PFSK-1 (cell line): ENCODE measurements at regions not wholly inside any gene's neighbourhood (a gene's known extent, or its start where the extent isn't known, plus 50 kb on each side); places are given as distances from the start of the nearest gene placed in this dataset.

Experiments used
- FOXP2 ChIP-seq: optimal IDR thresholded peaks from 2 replicates; pipeline ENCODE3; 2011; ENCODE audit warnings: borderline replicate concordance, control low read depth, inconsistent platforms; ENCODE audit not compliant: insufficient read depth; ENCODE audit errors: extremely low read length, extremely low read depth
- POLR2AphosphoS5 ChIP-seq: IDR thresholded peaks from 2 replicates; pipeline ENCODE4 v1.6.1; 2012; ENCODE audit warnings: low read depth, mild to moderate bottlenecking, control low read depth, low read length, moderate library complexity
- REST ChIP-seq, 2 experiments: IDR thresholded peaks; 2 replicates each; pipeline versions ENCODE4 v1.6.1 to v1.8.0; 2011 to 2012; ENCODE audit warnings: low read depth in 2 of 2, low read length in 2 of 2, control low read depth in 1 of 2, inconsistent platforms in 1 of 2, mild to moderate bottlenecking in 1 of 2, moderate library complexity in 1 of 2; ENCODE audit not compliant: insufficient read depth in 1 of 2
- SIN3A ChIP-seq: IDR thresholded peaks from 2 replicates; pipeline ENCODE4 v1.6.1; 2012; ENCODE audit warnings: mild to moderate bottlenecking, low read length, moderate library complexity, borderline replicate concordance; ENCODE audit not compliant: insufficient read depth
- TAF1 ChIP-seq: IDR thresholded peaks from 2 replicates; pipeline ENCODE4 v1.6.1; 2012; ENCODE audit warnings: low read length, control low read depth, borderline replicate concordance; ENCODE audit not compliant: insufficient read depth

- TF ChIP-seq REST (IDR thresholded peaks at IDR 0.05; ENCODE audit: insufficient read depth in 1 of 2, low read depth in 2 of 2, low read length in 2 of 2), result no peak
- TF ChIP-seq FOXP2, result no peak
- TF ChIP-seq POLR2AphosphoS5, result no peak
- TF ChIP-seq SIN3A, result no peak
- no peak for TF ChIP-seq TAF1
Measured at GRCh38 chr2:129468879-129469278, 510.6 kb upstream of the RAB6C start.

- TF ChIP-seq TAF1, result no peak
- no peak for TF ChIP-seq FOXP2
- no peak for TF ChIP-seq SIN3A
- TF ChIP-seq REST (IDR thresholded peaks at IDR 0.05; ENCODE audit: insufficient read depth in 1 of 2, low read depth in 2 of 2, low read length in 2 of 2), result no peak
- TF ChIP-seq POLR2AphosphoS5, result no peak
Measured at GRCh38 chr2:129469389-129469788, 510.1 kb upstream of the RAB6C start.

- TF ChIP-seq FOXP2 (no peak), SIN3A (no peak), REST (IDR thresholded peaks at IDR 0.05; ENCODE audit: insufficient read depth in 1 of 2, low read depth in 2 of 2, low read length in 2 of 2) (no peak), TAF1 (no peak), POLR2AphosphoS5 (no peak)
Measured at GRCh38 chr2:129469871-129470270, 509.6 kb upstream of the RAB6C start.

DNA sequence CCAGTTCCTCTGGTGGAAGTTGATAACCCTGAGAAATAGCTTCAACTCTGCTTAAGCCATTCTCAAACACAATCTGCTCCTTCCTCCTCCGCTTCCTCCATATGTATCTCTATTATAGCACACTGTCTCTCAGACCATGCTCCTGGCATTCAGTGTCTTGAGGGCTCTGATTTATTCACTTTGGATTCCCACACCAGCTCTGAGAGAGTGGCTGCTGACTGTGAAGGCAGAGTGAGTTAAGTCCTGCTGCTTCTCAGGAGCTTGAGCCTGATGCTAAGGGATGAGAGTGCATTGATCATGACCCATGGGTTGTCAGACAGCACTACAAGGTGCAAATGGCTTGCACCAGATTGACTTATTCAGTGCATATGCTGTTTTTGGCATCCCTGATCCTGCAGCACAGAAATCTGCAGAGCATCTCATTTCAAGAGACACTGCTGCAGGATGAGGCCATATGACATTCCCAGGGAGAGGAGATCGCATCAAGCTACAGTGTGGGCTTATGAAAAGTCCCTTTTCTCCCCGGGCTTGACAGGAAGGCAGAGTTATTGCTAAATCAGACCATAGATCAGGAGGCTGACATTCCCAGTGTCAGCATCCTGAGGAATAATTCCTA, 500.5 kb upstream of the RAB6C start:
- no peak for TF ChIP-seq FOXP2
- TF ChIP-seq REST (IDR thresholded peaks at IDR 0.05; ENCODE audit: insufficient read depth in 1 of 2, low read depth in 2 of 2, low read length in 2 of 2), result no peak
- TF ChIP-seq POLR2AphosphoS5, result no peak
- TF ChIP-seq SIN3A, result no peak
- TF ChIP-seq TAF1, result no peak

DNA sequence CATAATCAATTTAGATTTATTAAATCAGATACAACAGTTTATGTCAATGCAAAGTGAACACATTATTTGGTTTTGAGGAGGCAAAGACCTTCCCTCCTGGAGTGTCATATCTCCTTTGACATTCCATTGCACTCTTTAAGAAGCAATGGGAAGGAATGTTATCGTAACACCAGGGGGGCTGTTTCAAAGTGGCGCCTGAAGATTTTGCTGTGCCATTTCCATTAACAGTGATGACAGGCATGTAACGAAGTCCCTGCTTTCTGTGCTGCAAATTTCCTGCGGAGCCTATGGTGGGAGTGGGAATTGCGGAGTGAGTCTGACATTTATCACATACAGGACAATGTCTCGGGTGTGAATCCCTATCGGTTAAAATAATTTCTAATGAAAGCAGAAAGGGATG, 499.6 kb upstream of the RAB6C start:
- no peak for TF ChIP-seq POLR2AphosphoS5
- no peak for TF ChIP-seq TAF1
- no peak for TF ChIP-seq REST (IDR thresholded peaks at IDR 0.05; ENCODE audit: insufficient read depth in 1 of 2, low read depth in 2 of 2, low read length in 2 of 2)
